ENCODE measurements at regions not wholly inside any gene's neighbourhood (a gene's known extent, or its start where the extent isn't known, plus 50 kb on each side); places are given as distances from the start of the nearest gene placed in this dataset.
A peak's percentile ranks its signal among the peaks of the same experiment; 100 is the strongest.
"Not testable (repeated sequence)": the region's sequence is repeated elsewhere in the genome, so short reads cannot be mapped to it uniquely, and the experiment has no call there.

- DNase-seq (ENCODE audit: low spot score), result not testable (repeated sequence)
Measured at GRCh38 chr5:163280897-163281296, 156.5 kb upstream of the CCNG1 start.

GRCh38 chr5:163281512-163281911 lies 155.9 kb upstream of the CCNG1 start:
- no peak for DNase-seq (ENCODE audit: low spot score)

- DNase-seq (ENCODE audit: low spot score), result no peak
Measured at GRCh38 chr5:163293836-163294235, 143.6 kb upstream of the CCNG1 start.

GRCh38 chr5:163303718-163304117 lies 133.7 kb upstream of the CCNG1 start:
- DNase-seq (ENCODE audit: low spot score), result no peak

GRCh38 chr5:163305655-163306054 lies 131.7 kb upstream of the CCNG1 start:
- no peak for DNase-seq (ENCODE audit: low spot score)

- DNase-seq (ENCODE audit: low spot score), result peak; percentile 8
Measured at GRCh38 chr5:163306421-163306820, 131.0 kb upstream of the CCNG1 start.

- no peak for DNase-seq (ENCODE audit: low spot score)
Measured at GRCh38 chr5:163309914-163310313, 127.5 kb upstream of the CCNG1 start.

GRCh38 chr5:163310997-163311396 lies 126.4 kb upstream of the CCNG1 start:
- DNase-seq (ENCODE audit: low spot score), result no peak

GRCh38 chr5:163312598-163312997 lies 124.8 kb upstream of the CCNG1 start:
- no peak for DNase-seq (ENCODE audit: low spot score)

GRCh38 chr5:163313049-163313448 lies 124.3 kb upstream of the CCNG1 start:
- DNase-seq (ENCODE audit: low spot score), result not testable (repeated sequence)

GRCh38 chr5:163316374-163316773 lies 121.0 kb upstream of the CCNG1 start:
- DNase-seq (ENCODE audit: low spot score), result not testable (repeated sequence)

GRCh38 chr5:163318707-163319106 lies 118.7 kb upstream of the CCNG1 start:
- no peak for DNase-seq (ENCODE audit: low spot score)

GRCh38 chr5:163321511-163321910 lies 115.9 kb upstream of the CCNG1 start:
- DNase-seq (ENCODE audit: low spot score), result no peak

GRCh38 chr5:163330723-163331668 lies 106.4 kb upstream of the CCNG1 start:
- no peak for DNase-seq (ENCODE audit: low spot score)

- DNase-seq (ENCODE audit: low spot score), result not testable (repeated sequence)
Measured at GRCh38 chr5:163336074-163336473, 101.3 kb upstream of the CCNG1 start.

- no peak for DNase-seq (ENCODE audit: low spot score)
Measured at GRCh38 chr5:163339148-163339547, 98.2 kb upstream of the CCNG1 start.

- DNase-seq (ENCODE audit: low spot score), result not testable (repeated sequence)
Measured at GRCh38 chr5:163340378-163340777, 97.0 kb upstream of the CCNG1 start.

- no peak for DNase-seq (ENCODE audit: low spot score)
Measured at GRCh38 chr5:163342306-163342705, 95.1 kb upstream of the CCNG1 start.

GRCh38 chr5:163345216-163345615 lies 92.2 kb upstream of the CCNG1 start:
- DNase-seq (ENCODE audit: low spot score), result no peak

GRCh38 chr5:163347671-163348070 lies 89.7 kb upstream of the CCNG1 start:
- DNase-seq (ENCODE audit: low spot score), result peak; percentile 54

- DNase-seq (ENCODE audit: low spot score), result no peak
Measured at GRCh38 chr5:163350083-163350482, 87.3 kb upstream of the CCNG1 start.

- DNase-seq (ENCODE audit: low spot score), result no peak
Measured at GRCh38 chr5:163352531-163352930, 84.9 kb upstream of the CCNG1 start.

GRCh38 chr5:163355811-163356210 lies 81.6 kb upstream of the CCNG1 start:
- DNase-seq (ENCODE audit: low spot score), result not testable (repeated sequence)

GRCh38 chr5:163357636-163358035 lies 79.8 kb upstream of the CCNG1 start:
- DNase-seq (ENCODE audit: low spot score), result no peak
